Head of caudate nucleus (tissue), 42 donors: ENCODE measurements at regions not wholly inside any gene's neighbourhood (a gene's known extent, or its start where the extent isn't known, plus 50 kb on each side); places are given as distances from the start of the nearest gene placed in this dataset.

Experiments
- DNase-seq, 42 donors: peaks; one replicate each; pipeline versions ENCODE4 v3.0.0 to v3.0.0-alpha.2; 2020 to 2021; ENCODE audit warnings: mixed read lengths in 7 of 42
- intact Hi-C: fragments of 100-400 bp; cut with DNase I; formaldehyde crosslinking; loops from one replicate; pipeline ENCODE4 v1.15.0; 2022

DNA sequence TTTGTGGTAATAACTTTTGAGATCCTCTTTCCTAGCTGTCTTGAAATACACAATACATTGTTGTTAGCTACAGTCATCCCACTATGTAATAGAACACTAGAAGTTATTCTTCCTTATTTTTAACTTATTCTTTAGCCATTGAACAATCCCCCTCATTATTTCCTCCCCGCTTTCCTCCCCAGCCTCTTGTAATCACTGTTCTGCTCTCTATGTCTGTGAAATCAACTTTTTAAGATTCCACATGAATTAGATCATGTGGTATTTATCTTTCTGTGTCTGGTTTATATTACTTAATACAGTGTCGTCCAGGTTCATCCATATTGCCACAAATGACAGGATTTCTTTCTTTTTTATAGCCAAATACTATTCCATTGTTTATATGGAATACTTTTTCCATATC is 72.9 kb downstream of the SLC10A2 start:
- intact Hi-C loops = no loop called here
- no peak for DNase-seq

- no peak for DNase-seq
- intact Hi-C loops = no loop called here
Measured at GRCh38 chr13:102984210-102984609, 82.0 kb downstream of the SLC10A2 start.

- intact Hi-C loops = no loop called here
- DNase-seq = no peak
Measured at GRCh38 chr13:102983496-102983895, 82.7 kb downstream of the SLC10A2 start.

DNA sequence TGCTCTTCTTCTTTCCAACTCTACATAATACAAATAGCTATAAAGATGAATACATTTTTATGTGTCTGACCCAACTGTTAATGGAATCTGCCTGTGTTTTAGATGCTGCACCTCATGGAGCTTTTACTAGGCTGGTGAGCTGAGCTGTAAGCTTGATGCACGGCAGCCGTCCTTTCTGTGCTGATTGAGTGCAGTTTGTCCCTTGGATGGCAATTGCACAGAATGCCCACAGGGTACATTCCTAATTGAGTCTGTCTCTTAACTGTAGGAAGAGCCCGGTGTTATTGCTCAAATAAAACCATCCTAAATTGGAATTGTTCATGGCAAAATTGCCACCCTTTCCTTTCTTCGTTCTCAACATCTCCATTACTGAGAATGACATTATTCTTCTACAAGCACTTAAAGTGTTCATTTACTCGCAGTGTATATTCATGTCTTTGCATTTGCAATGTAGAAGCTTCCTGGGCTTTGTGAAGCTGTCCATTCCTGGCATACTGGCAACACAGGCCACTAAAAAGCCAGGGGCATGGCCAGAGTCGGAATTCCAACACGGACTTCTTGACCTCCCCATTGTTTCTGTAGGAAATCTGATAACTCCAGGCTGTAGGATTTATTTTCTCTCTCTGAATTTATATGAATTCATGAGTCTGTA is 85.8 kb downstream of the SLC10A2 start:
- intact Hi-C loops = no loop called here
- no peak for DNase-seq

- intact Hi-C loops = no loop called here
- no peak for DNase-seq
Measured at GRCh38 chr13:102978168-102978567, 88.0 kb downstream of the SLC10A2 start.

- intact Hi-C loops = no loop called here
- no peak for DNase-seq
Measured at GRCh38 chr13:102977471-102977870, 88.7 kb downstream of the SLC10A2 start.

GRCh38 chr13:102974317-102975087 is 91.7 kb downstream of the SLC10A2 start:
- DNase-seq = peak in 2 of 42 donors; percentile 7 to 21
- intact Hi-C loops = no loop called here

- no peak for DNase-seq
- intact Hi-C loops = no loop called here
Measured at GRCh38 chr13:102972191-102972590, 94.0 kb downstream of the SLC10A2 start.

- intact Hi-C loops = no loop called here
- no peak for DNase-seq
Measured at GRCh38 chr13:102970542-102970941, 95.7 kb downstream of the SLC10A2 start.

DNA sequence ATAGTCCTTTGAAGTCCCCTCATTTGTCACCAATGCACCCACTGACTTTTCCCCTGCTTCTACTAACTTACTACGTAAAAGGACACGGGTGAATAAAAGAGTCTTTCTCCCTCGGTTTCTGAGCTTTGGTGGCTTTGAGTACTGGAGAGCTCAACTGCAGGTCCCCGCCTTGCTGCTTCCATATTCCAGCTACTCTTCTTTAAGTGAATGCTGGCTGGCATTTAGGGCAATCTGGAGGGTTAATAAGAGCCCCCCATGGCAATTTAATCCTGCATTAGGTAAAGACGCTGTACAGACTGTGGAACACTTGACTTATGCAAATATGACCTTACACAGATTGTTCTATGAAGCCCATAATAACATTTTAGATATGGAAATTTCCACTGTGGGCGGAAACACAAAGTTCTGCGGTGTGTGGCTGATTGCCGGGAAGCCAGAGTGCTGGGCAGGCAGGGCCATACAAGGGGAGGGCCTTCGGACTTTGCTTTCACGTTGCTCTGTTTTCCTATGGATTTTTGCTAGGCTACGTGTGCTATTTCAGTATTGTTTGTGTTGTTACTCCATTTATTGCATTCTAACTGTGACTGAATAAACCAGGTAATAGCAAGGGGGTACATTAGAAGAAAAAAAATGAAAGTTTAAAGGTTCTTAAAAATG is 97.5 kb downstream of the SLC10A2 start:
- intact Hi-C loops = no loop called here
- no peak for DNase-seq

DNA sequence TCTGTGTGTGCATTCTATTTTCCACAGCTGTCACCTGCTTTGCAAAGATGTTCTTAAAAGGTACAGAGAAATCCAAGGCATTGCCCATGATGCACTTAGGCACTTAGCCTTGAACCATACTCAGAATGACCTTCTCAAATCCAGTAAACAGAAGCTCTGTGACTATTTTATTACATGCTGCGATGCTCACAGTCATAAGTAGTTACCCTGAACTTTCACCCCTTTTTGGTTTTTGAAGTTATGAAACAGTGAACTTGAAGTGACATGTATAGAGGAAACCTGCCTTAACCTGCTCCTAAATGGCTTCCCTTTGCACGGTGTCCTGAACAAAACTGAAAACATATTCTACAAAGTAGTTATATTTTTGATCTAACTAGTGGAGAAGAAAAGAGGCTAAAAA is 100.4 kb downstream of the SLC10A2 start:
- intact Hi-C loops = no loop called here
- no peak for DNase-seq

DNA sequence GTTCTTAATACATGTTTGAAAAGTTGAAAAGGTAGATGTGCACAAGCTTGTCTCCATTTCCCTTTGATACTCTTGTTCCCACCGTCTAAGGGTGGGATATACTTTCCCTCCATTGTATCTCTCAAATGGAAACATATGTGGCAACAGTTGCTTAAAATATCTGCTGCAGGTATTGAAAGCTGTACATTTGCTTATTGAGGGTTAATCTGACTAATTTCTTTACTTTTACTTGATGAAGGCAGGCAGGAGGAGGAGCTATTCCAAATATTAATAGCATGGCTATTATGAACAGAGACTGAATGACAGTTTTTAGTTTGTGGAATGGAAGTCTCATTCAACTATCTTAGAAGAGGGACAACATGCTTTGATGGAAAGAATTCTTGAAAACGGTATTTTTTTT is 103.8 kb downstream of the SLC10A2 start:
- intact Hi-C loops = no loop called here
- DNase-seq = no peak

DNA sequence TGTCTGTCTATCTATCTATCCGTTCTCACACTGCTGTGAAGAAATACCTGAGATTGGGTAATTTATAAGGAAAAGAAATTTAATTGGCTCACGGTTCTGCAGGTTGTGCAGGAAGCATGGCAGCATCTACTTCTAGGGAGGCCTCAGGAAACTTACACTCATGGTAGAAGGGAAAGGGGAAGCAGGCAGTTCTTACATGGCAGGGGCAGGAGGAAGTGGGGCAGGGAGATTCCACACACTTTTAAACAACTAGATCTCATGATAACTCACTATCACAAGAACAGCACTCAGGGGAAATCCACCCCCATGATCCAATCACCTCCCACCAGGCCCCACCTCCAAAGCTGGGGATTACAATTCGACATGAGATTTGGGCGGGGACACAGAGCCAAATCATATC is 105.3 kb downstream of the SLC10A2 start:
- intact Hi-C loops = no loop called here
- no peak for DNase-seq

DNA sequence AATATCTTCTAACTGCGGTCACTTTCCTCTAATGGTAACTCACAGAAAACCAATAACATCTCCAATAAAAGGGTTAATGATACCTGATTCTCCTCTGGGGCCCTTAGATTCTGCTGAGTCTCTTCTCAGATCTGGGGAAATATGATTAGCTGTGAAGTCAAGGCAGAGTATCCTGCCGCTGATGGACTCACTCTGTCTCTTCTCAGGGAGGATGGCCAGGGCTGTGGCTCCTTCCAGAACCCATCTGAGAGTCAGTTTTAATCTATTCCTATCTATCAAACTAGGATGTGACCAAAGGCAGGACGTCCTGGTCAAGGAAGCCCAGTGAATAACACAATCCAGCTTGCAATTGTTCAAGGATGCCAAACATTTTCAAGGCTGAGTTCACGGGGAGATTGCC is 109.8 kb downstream of the SLC10A2 start:
- no peak for DNase-seq
- intact Hi-C loops = no loop called here

DNA sequence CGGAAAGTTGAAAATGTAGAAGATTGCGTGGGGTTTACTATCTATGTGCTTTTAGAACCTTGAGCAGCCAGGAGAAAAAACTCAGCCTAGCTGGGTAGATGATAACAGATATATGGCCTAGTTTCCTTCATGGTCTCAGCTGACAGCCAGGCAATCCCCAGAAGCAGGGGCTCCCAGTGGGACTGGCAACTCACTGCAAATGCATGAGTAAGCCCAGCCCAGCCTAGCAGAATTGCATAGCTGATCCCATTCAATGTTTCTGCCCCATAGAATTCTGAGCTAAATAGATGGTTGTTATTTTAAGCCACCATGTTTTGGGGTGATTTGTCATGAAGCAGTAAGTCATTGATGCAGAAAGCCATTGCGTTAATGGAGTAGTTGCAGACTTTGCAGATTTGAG is 108.5 kb downstream of the ERCC5 start:
- intact Hi-C loops = no loop called here
- no peak for DNase-seq

DNA sequence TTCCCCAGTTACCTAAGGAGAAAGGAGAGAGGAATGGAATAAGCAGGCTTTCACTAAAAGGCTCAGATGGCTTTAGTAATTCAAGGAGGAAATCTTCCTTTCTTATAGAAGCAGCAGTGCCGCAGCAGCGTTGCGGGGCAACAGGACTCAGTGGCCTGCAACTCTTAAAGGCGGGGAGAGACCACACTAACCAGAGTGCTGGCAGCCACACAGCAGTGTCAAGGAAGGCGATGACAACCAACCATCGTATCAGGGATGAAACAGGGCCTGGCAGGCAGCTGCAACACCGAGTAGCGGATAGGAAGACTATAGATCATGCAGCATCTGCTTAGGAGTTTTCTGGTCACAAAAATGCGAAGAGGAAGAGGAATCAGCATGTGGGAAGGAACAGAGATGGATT is 106.0 kb downstream of the ERCC5 start:
- no peak for DNase-seq
- intact Hi-C loops = no loop called here

DNA sequence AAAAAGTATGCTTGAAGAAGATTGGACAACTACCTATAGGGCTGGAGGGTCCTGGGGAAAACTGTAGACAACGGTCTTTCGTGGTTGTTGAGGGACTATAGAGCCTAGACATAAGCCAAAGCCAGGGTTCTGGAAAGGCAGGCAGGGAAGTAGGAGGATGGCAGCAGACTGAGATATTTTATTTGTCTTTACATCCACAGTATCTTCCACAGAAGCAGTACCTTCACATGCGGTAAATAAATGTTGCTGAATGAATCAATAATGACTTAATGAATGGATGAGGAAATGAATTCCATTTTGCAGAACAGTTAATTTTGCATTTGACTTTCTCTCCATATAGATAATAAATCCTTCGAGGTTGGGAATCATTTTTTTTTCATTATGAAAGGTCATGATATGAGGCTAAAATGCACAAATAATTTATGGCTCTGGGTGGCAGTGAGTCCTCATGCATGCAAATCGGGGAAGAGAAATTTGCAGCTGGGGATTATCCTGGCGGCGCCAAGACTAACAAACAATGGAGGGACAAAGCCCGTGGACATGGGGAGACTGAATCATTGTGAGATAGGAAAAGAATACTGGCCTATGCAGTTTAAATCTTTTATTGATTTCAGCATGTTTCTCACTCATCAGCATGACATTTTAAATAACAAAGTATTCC is 102.0 kb downstream of the ERCC5 start:
- intact Hi-C loops = loop anchor here (10.0 kb wide), 1 partner anchor 187 kb away; no protein-coding TSS in a partner anchor
- peak; percentile 32 to 92 (median 78) for DNase-seq

DNA sequence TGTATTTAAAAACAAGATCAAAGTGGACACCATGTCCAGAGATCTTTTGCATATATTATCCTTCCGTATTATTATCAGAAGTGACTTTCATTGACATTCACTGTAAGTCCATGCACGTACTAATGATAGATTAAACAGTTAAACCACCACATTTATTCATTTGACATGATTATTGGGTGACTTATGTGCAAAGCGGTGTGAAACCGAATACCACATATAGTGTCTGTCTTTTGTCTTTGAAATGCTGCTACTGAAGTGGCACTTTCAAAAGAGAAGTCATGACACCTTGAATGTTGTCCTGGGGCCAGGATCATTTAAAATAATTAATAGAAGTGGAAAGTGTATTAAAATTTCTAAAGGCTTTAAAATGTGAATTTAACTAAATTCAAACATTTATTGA is 100.1 kb downstream of the ERCC5 start:
- DNase-seq = no peak

GRCh38 chr13:102945324-102945815 is 99.5 kb downstream of the ERCC5 start:
- no peak for DNase-seq
- intact Hi-C loops = loop anchor here (10.0 kb wide), 1 partner anchor 189 kb away; no protein-coding TSS in a partner anchor

More for the DNA sequence above, 100.1 kb downstream of the ERCC5 start:
- intact Hi-C loops = loop anchor here (10.0 kb wide), 1 partner anchor 189 kb away; no protein-coding TSS in a partner anchor
